IMR-90 (cell line): ENCODE measurements at regions not wholly inside any gene's neighbourhood (a gene's known extent, or its start where the extent isn't known, plus 50 kb on each side); places are given as distances from the start of the nearest gene placed in this dataset.

ENCODE experiments used
- ATAC-seq: fragments of 200-7000 bp; cut with Tn5 transposase; 2 replicates; pipeline ENCODE4 v1.9.1; 2020; ENCODE audit warnings: low read depth, mild to moderate bottlenecking, moderate library complexity
- BruUV-seq: library from RNA; stranded (reverse); fragments of 400-500 nt; replicated peaks from 2 replicates; lab custom pipeline; 2021; lab: Mats Ljungman, UMichigan
- CTCF ChIA-PET: fragments of 300-600 bp; formaldehyde crosslinking; extraction: SDS; loops from one replicate; lab custom pipeline; 2021; ENCODE audit warnings: antibody characterized with exemption; lab: Yijun Ruan, JAX
- POLR2A ChIA-PET: fragments of 300-600 bp; sonication (Branson Sonifier 250); formaldehyde crosslinking; loops from one replicate; lab custom pipeline; 2022; ENCODE audit warnings: antibody characterized with exemption; ENCODE audit not compliant: unreplicated experiment; lab: Charles Lee
- DNase-seq: peaks from one replicate; pipeline ENCODE4 v3.0.0; 2013
- H2AFZ ChIP-seq: replicated peaks from 2 replicates; pipeline ENCODE3; 2013; ENCODE audit warnings: low read length, mild to moderate bottlenecking; ENCODE audit not compliant: poor library complexity
- H2AK5ac ChIP-seq: 2 replicates; pipeline ENCODE4 v1.6.1; 2013; ENCODE audit warnings: low read depth, low read length, inconsistent platforms
- H2AK9ac ChIP-seq: replicated peaks from 2 replicates; pipeline ENCODE3; 2013; ENCODE audit warnings: mild to moderate bottlenecking, low read depth, low read length, moderate library complexity; ENCODE audit not compliant: poor library complexity
- H2BK120ac ChIP-seq: 2 replicates; pipeline ENCODE4 v1.6.1; 2013; ENCODE audit warnings: low read depth, low read length, inconsistent platforms
- H2BK15ac ChIP-seq: 3 replicates; pipeline ENCODE4 v1.6.1; 2013; ENCODE audit warnings: low read depth, low read length, inconsistent platforms
- H2BK20ac ChIP-seq: 2 replicates; pipeline ENCODE4 v1.6.1; 2013; ENCODE audit warnings: low read depth, mild to moderate bottlenecking, inconsistent platforms, low read length, moderate library complexity
- H2BK5ac ChIP-seq: 2 replicates; pipeline ENCODE4 v1.6.1; 2013; ENCODE audit warnings: mild to moderate bottlenecking, low read depth, low read length, inconsistent platforms; ENCODE audit not compliant: poor library complexity, severe bottlenecking
- H3K14ac ChIP-seq: replicated peaks from 2 replicates; pipeline ENCODE4 v1.6.1; 2013; ENCODE audit warnings: low read depth, low read length, inconsistent platforms
- H3K18ac ChIP-seq: 2 replicates; pipeline ENCODE4 v1.6.1; 2013; ENCODE audit warnings: low read depth, low read length, control low read depth
- H3K23ac ChIP-seq: 2 replicates; pipeline ENCODE4 v1.6.1; 2013; ENCODE audit warnings: low read depth, low read length, inconsistent platforms
- H3K27ac ChIP-seq: 2 replicates; pipeline ENCODE4 v1.5.1; 2013; ENCODE audit warnings: mild to moderate bottlenecking, control low read depth, low read length; ENCODE audit not compliant: insufficient read depth
- H3K27me3 ChIP-seq: 2 replicates; pipeline ENCODE4 v1.6.1; 2013; ENCODE audit warnings: low read length; ENCODE audit not compliant: control insufficient read depth, insufficient read depth
- H3K36me3 ChIP-seq: 2 replicates; pipeline ENCODE4 v1.6.1; 2013; ENCODE audit warnings: low read length, mixed read lengths; ENCODE audit not compliant: control insufficient read depth, insufficient read depth
- H3K4ac ChIP-seq: 2 replicates; pipeline ENCODE4 v1.6.1; 2013; ENCODE audit warnings: low read depth, low read length, inconsistent platforms
- H3K4me1 ChIP-seq: 2 replicates; pipeline ENCODE4 v1.6.1; 2013; ENCODE audit warnings: low read length, mixed read lengths; ENCODE audit not compliant: control insufficient read depth, insufficient read depth
- H3K4me2 ChIP-seq: 2 replicates; pipeline ENCODE4 v1.6.1; 2013; ENCODE audit warnings: low read depth, mild to moderate bottlenecking, control low read depth, low read length, moderate library complexity
- H3K4me3 ChIP-seq: 2 replicates; pipeline ENCODE4 v1.5.1; 2013; ENCODE audit warnings: low read depth, mild to moderate bottlenecking, control low read depth, low read length, moderate library complexity; ENCODE audit not compliant: insufficient read depth
- H3K56ac ChIP-seq: 2 replicates; pipeline ENCODE4 v1.6.1; 2013; ENCODE audit warnings: low read length, inconsistent platforms; ENCODE audit not compliant: insufficient read depth; ENCODE audit errors: extremely low read depth
- H3K79me1 ChIP-seq, 2 experiments: 2 replicates each; pipeline ENCODE4 v1.6.1; 2013; ENCODE audit warnings: low read length in 2 of 2, inconsistent platforms in 1 of 2, low read depth in 1 of 2
- H3K9ac ChIP-seq: 2 replicates; pipeline ENCODE4 v1.6.1; 2013; ENCODE audit warnings: low read depth, low read length, control low read depth
- H3K9me1 ChIP-seq: 2 replicates; pipeline ENCODE4 v1.6.1; 2013; ENCODE audit warnings: low read length, inconsistent platforms; ENCODE audit not compliant: insufficient read depth
- H3K9me3 ChIP-seq: 2 replicates; pipeline ENCODE4 v1.6.1; 2013; ENCODE audit warnings: low read length; ENCODE audit not compliant: control insufficient read depth, insufficient read depth
- H4K20me1 ChIP-seq: 2 replicates; pipeline ENCODE4 v1.6.1; 2013; ENCODE audit warnings: low read length, inconsistent platforms; ENCODE audit not compliant: insufficient read depth
- H4K5ac ChIP-seq: 2 replicates; pipeline ENCODE4 v1.6.1; 2013; ENCODE audit warnings: mild to moderate bottlenecking, low read depth, low read length, control low read depth
- H4K8ac ChIP-seq, 2 experiments: 2 replicates each; pipeline ENCODE4 v1.6.1; 2013; ENCODE audit warnings: low read depth in 2 of 2, low read length in 2 of 2, control low read depth in 1 of 2, inconsistent platforms in 1 of 2
- H4K91ac ChIP-seq: 2 replicates; pipeline ENCODE4 v1.6.1; 2013; ENCODE audit warnings: low read depth, low read length, inconsistent platforms; ENCODE audit not compliant: insufficient read depth
- CHD1 ChIP-seq: IDR thresholded peaks from 2 replicates; pipeline ENCODE4 v1.6.1; 2012; ENCODE audit warnings: low read depth, low read length, improper control_type of control experiment
- MXI1 ChIP-seq: IDR thresholded peaks from 2 replicates; pipeline ENCODE4 v1.6.1; 2012; ENCODE audit warnings: low read depth, mild to moderate bottlenecking, low read length, moderate library complexity, borderline replicate concordance
- NFE2L2 ChIP-seq: fragments of 150-350 bp; IDR thresholded peaks from 2 replicates; pipeline ENCODE4 v1.6.1; 2016; ENCODE audit warnings: low read depth, mild to moderate bottlenecking, low read length
- POLR2A ChIP-seq: IDR thresholded peaks from 2 replicates; pipeline ENCODE4 v1.6.1; 2012; ENCODE audit warnings: mild to moderate bottlenecking, low read depth, low read length
- RAD21 ChIP-seq: IDR thresholded peaks from 2 replicates; pipeline ENCODE4 v1.6.1; 2012; ENCODE audit warnings: low read length, improper control_type of control experiment
- RCOR1 ChIP-seq: IDR thresholded peaks from 2 replicates; pipeline ENCODE4 v1.6.1; 2012; ENCODE audit warnings: mild to moderate bottlenecking, low read length, improper control_type of control experiment; ENCODE audit not compliant: insufficient replicate concordance
- RFX5 ChIP-seq: IDR thresholded peaks from 2 replicates; pipeline ENCODE4 v1.8.0; 2012; ENCODE audit warnings: low read depth, mild to moderate bottlenecking, low read length, moderate library complexity
- WGBS, 2 experiments: methylation state at CpG; one replicate each; pipeline versions ENCODE4 v1.1.5 to v1.1.7; 2013; ENCODE audit warnings: missing lambda C conversion rate in 2 of 2; ENCODE audit not compliant: insufficient read length in 1 of 2; ENCODE audit errors: extremely low coverage in 2 of 2; 5-methylcytosine and 5-hydroxymethylcytosine counted together
- dilution Hi-C: fragments of 300-500 bp; cut with HindIII; formaldehyde crosslinking; loops from one replicate; pipeline ENCODE4 v1.14.3; 2018; ENCODE audit warnings: low sequenced_read_pairs; ENCODE audit not compliant: unreplicated experiment
- in situ Hi-C: fragments of 300-500 bp; cut with MboI; formaldehyde crosslinking; loops from 3 replicates; pipeline ENCODE4 v1.14.3; 2019; ENCODE audit warnings: low sequenced_read_pairs, inconsistent platforms, mixed read lengths
- intact Hi-C: fragments of 100-400 bp; cut with micrococcal nuclease; formaldehyde crosslinking; loops from 2 replicates; pipeline ENCODE4 v1.10.0; 2022
- TF ChIP-seq, protein P1 (sequence below): fragments of 150-350 bp; IDR thresholded peaks from 2 replicates; pipeline ENCODE4 v1.6.1; 2017; ENCODE audit warnings: mild to moderate bottlenecking, antibody characterized with exemption, low read length, low read depth
- TF ChIP-seq, protein P2 (sequence below): conservative IDR thresholded peaks from 2 replicates; pipeline ENCODE4 v1.5.1; 2012; ENCODE audit warnings: mild to moderate bottlenecking, low read depth, low read length, improper control_type of control experiment

DNA sequence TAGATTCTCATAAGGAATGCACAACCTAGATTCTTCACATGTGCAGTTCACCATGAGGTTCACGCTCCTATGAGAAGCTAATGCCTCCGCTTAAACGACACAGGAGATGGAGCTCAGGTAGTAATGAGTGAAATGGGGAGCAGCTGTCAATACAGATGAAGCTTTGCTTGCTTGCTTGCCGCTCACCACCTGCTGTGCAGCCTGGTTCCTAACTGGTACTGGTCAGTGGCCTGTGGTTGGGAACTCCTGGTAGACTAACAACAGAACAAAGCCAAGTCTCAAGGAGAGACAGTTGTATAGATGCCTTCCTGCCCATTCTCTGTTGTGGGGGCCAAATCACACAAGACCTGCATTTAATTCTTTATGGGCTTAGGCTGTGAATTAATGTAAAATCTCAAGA, 449.2 kb upstream of the TNP1 start:
- H2BK15ac ChIP-seq = no peak overlapping the region
- no peaks in the 10 kb centered on the region for H3K9me1 ChIP-seq
- no peak overlapping the region for H2AFZ ChIP-seq
- no peak overlapping the region for H2AK9ac ChIP-seq
- ATAC-seq (no peak), DNase-seq (no peak)
- H3K18ac ChIP-seq = no peak overlapping the region
- ChIA-PET CTCF (interaction anchor here (0.6 kb wide), 1 partner anchor 207 kb away, joined by 3 read pairs; no protein-coding TSS in a partner anchor), POLR2A (no interaction called here)
- H3K36me3 ChIP-seq = peaks cover 5% of the 10 kb centered on the region; the same call in 1 of the 2 replicates
- TF ChIP-seq, protein P1, sequence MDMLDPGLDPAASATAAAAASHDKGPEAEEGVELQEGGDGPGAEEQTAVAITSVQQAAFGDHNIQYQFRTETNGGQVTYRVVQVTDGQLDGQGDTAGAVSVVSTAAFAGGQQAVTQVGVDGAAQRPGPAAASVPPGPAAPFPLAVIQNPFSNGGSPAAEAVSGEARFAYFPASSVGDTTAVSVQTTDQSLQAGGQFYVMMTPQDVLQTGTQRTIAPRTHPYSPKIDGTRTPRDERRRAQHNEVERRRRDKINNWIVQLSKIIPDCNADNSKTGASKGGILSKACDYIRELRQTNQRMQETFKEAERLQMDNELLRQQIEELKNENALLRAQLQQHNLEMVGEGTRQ = no peak
- no peak for TF ChIP-seq POLR2A
- TF ChIP-seq NFE2L2 = no peak
- TF ChIP-seq, protein P2, sequence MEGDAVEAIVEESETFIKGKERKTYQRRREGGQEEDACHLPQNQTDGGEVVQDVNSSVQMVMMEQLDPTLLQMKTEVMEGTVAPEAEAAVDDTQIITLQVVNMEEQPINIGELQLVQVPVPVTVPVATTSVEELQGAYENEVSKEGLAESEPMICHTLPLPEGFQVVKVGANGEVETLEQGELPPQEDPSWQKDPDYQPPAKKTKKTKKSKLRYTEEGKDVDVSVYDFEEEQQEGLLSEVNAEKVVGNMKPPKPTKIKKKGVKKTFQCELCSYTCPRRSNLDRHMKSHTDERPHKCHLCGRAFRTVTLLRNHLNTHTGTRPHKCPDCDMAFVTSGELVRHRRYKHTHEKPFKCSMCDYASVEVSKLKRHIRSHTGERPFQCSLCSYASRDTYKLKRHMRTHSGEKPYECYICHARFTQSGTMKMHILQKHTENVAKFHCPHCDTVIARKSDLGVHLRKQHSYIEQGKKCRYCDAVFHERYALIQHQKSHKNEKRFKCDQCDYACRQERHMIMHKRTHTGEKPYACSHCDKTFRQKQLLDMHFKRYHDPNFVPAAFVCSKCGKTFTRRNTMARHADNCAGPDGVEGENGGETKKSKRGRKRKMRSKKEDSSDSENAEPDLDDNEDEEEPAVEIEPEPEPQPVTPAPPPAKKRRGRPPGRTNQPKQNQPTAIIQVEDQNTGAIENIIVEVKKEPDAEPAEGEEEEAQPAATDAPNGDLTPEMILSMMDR = no peak
- no peak for TF ChIP-seq CHD1
- no peak for TF ChIP-seq MXI1
- TF ChIP-seq RCOR1 = no peak
- TF ChIP-seq RAD21 = no peak
- no peak for TF ChIP-seq RFX5
- H2BK20ac ChIP-seq = no peak overlapping the region
- no TSS peak for BruUV-seq
- no peak overlapping the region for H2BK120ac ChIP-seq
- H4K5ac ChIP-seq = no peak overlapping the region
- H3K14ac ChIP-seq = no peak overlapping the region
- H3K4me1 ChIP-seq = peaks cover 1% of the 10 kb centered on the region
- 0 out of 2 replicates have a peak overlapping the region, but pooled peaks have one; percentile 21 for H2AK5ac ChIP-seq
- H4K91ac ChIP-seq = no peak overlapping the region
- 0 out of 4 replicates have a peak overlapping the region, but pooled peaks of 1 of the 2 experiments have one; percentile 5 for H4K8ac ChIP-seq
- no peak overlapping the region for H3K4me3 ChIP-seq
- WGBS, 2 experiments = no CpG with 5 or more reads among the region's 4 CpGs
- H3K23ac ChIP-seq = no peak overlapping the region
- no peaks in the 10 kb centered on the region for H3K9me3 ChIP-seq
- H2BK5ac ChIP-seq = no peak overlapping the region
- H3K79me1 ChIP-seq = no peaks in the 10 kb centered on the region
- no peak overlapping the region for H3K56ac ChIP-seq
- H4K20me1 ChIP-seq = no peaks in the 10 kb centered on the region
- no peaks in the 10 kb centered on the region for H3K27me3 ChIP-seq
- intact Hi-C loops = no loop called here
- dilution Hi-C loops = no loop called here
- in situ Hi-C loops = no loop called here
- no peak overlapping the region for H3K27ac ChIP-seq
- H3K4me2 ChIP-seq = no peak overlapping the region
- H3K4ac ChIP-seq = no peak overlapping the region
- H3K9ac ChIP-seq = no peak overlapping the region
